B cell (primary cell): ENCODE measurements at regions not wholly inside any gene's neighbourhood (a gene's known extent, or its start where the extent isn't known, plus 50 kb on each side); places are given as distances from the start of the nearest gene placed in this dataset.

Experiments used
- ATAC-seq: fragments of 200-7000 bp; cut with Tn5 transposase; one replicate; pipeline ENCODE4 v1.10.0; 2021; ENCODE audit warnings: low read depth, mild to moderate bottlenecking, moderate number of reproducible peaks, moderate library complexity
- CTCF ChIA-PET: fragments of 350-600 bp; sonication (Branson Sonifier 250); formaldehyde crosslinking; loops from one replicate; lab custom pipeline; 2021; ENCODE audit warnings: antibody characterized with exemption, inconsistent platforms; lab: Charles Lee
- POLR2A ChIA-PET: fragments of 350-600 bp; sonication (Branson Sonifier 250); formaldehyde crosslinking; loops from one replicate; lab custom pipeline; 2021; ENCODE audit warnings: antibody characterized with exemption; lab: Charles Lee
- DNase-seq: peaks from one replicate; pipeline ENCODE4 v3.0.0; 2013
- H2AFZ ChIP-seq: 2 replicates; pipeline ENCODE4 v1.6.1; 2012; ENCODE audit warnings: mild to moderate bottlenecking, low read depth, low read length; ENCODE audit not compliant: insufficient read depth, poor library complexity, severe bottlenecking
- H3K27ac ChIP-seq, 2 donors: 1 replicate in 1 of 2; 2 replicates in 1 of 2; pipeline ENCODE4 v1.5.1; 2012 to 2013; ENCODE audit warnings: low read length in 2 of 2, mild to moderate bottlenecking in 2 of 2, moderate library complexity in 1 of 2
- H3K27me3 ChIP-seq, 4 experiments: fragments of 200-600 bp in 1 of 4; sonication (generic) in 1 of 4; replicated peaks in 1 of 4; 1 replicate in 2 of 4; 2 replicates in 2 of 4; pipeline versions ENCODE4 v1.6.1 to v1.7.0; 2013 to 2016; ENCODE audit warnings: low read length in 3 of 4, mild to moderate bottlenecking in 2 of 4, mixed read lengths in 1 of 4, moderate library complexity in 1 of 4; ENCODE audit not compliant: insufficient read depth in 4 of 4, control insufficient read depth in 3 of 4; ENCODE audit errors: control extremely low read depth in 1 of 4
- H3K36me3 ChIP-seq, 2 experiments: replicated peaks in 1 of 2; 1 replicate in 1 of 2; 2 replicates in 1 of 2; pipeline versions ENCODE4 v1.6.1 to v1.7.1; 2013; ENCODE audit warnings: low read length in 1 of 2; ENCODE audit not compliant: insufficient read depth in 2 of 2, control insufficient read depth in 1 of 2; ENCODE audit errors: control extremely low read depth in 1 of 2, extremely low read depth in 1 of 2
- H3K4me1 ChIP-seq, 2 donors: fragments of 200-600 bp in 1 of 2; sonication (generic) in 1 of 2; 1 replicate in 1 of 2; 2 replicates in 1 of 2; pipeline versions ENCODE4 v1.5.1 to v1.6.1; 2013 to 2017; ENCODE audit warnings: low read length in 2 of 2; ENCODE audit not compliant: control insufficient read depth in 2 of 2, insufficient read depth in 2 of 2
- H3K4me2 ChIP-seq: replicated peaks from 2 replicates; pipeline ENCODE3; 2012; ENCODE audit warnings: mild to moderate bottlenecking, low read depth, low read length; ENCODE audit not compliant: poor library complexity, severe bottlenecking
- H3K4me3 ChIP-seq, 5 experiments: fragments of 200-600 bp in 1 of 5; sonication (generic) in 1 of 5; 1 replicate in 3 of 5; 2 replicates in 2 of 5; pipeline versions ENCODE4 v1.5.1 to v1.7.0; 2011 to 2016; ENCODE audit warnings: low read length in 4 of 5, mild to moderate bottlenecking in 4 of 5, low read depth in 2 of 5, control low read depth in 1 of 5, moderate library complexity in 1 of 5; ENCODE audit not compliant: insufficient read depth in 1 of 5; ENCODE audit errors: control extremely low read depth in 1 of 5, extremely low read depth in 1 of 5
- H3K79me2 ChIP-seq: fragments of 200-600 bp; sonication (generic); one replicate; pipeline ENCODE4 v1.6.0; 2016; ENCODE audit warnings: low read length; ENCODE audit not compliant: control insufficient read depth, insufficient read depth
- H3K9ac ChIP-seq: fragments of 200-600 bp; sonication (generic); 2 replicates; pipeline ENCODE4 v1.6.1; 2017; ENCODE audit warnings: mild to moderate bottlenecking, low read length, moderate library complexity
- H3K9me3 ChIP-seq, 3 donors: one replicate each; pipeline versions ENCODE4 v1.6.1 to v1.7.1; 2013; ENCODE audit warnings: low read length in 2 of 3; ENCODE audit not compliant: control insufficient read depth in 2 of 3, insufficient read depth in 1 of 3; ENCODE audit errors: control extremely low read depth in 1 of 3
- H4K20me1 ChIP-seq: 2 replicates; pipeline ENCODE4 v1.6.0; 2012; ENCODE audit warnings: mild to moderate bottlenecking, low read length; ENCODE audit not compliant: insufficient read depth, control insufficient read depth, poor library complexity, severe bottlenecking
- H3K27ac Mint-ChIP-seq: one replicate; pipeline ENCODE4 v1.8.0; 2021; ENCODE audit warnings: mixed read lengths
- H3K27me3 Mint-ChIP-seq: one replicate; pipeline ENCODE4 v1.8.0; 2021; ENCODE audit warnings: mixed read lengths
- H3K4me1 Mint-ChIP-seq: one replicate; pipeline ENCODE4 v1.8.0; 2021; ENCODE audit warnings: mixed read lengths
- H3K4me3 Mint-ChIP-seq: one replicate; pipeline ENCODE4 v1.8.0; 2021; ENCODE audit warnings: mixed read lengths
- H3K9me3 Mint-ChIP-seq: one replicate; pipeline ENCODE4 v1.8.0; 2022; ENCODE audit warnings: mixed read lengths; ENCODE audit not compliant: insufficient read depth
- EZH2 ChIP-seq: IDR thresholded peaks from 2 replicates; pipeline ENCODE4 v1.6.1; 2012; ENCODE audit warnings: borderline replicate concordance, low read depth, mild to moderate bottlenecking, moderate library complexity, low read length; ENCODE audit not compliant: insufficient read depth, poor library complexity, severe bottlenecking
- whole genome bisulfite sequencing: methylation state at CpG from one replicate; pipeline ENCODE4 v1.1.5; 2013; ENCODE audit warnings: missing lambda C conversion rate; ENCODE audit not compliant: insufficient coverage; 5-methylcytosine and 5-hydroxymethylcytosine counted together
- intact Hi-C: fragments of 100-400 bp; cut with micrococcal nuclease; formaldehyde crosslinking; loops from one replicate; pipeline ENCODE4 v1.10.0; 2022
- TF ChIP-seq, protein P1 (sequence below): fragments of 200-600 bp; IDR thresholded peaks from one replicate; pipeline ENCODE4 v1.8.0; 2022; ENCODE audit warnings: antibody characterized with exemption, mild to moderate bottlenecking

GRCh38 chr5:116668390-116668789 is 93.8 kb upstream of the SEMA6A start:
- intact Hi-C loops = no loop called here
- CTCF ChIA-PET = no interaction called here
- H3K9me3 ChIP-seq = no peaks in the 10 kb centered on the region

DNA sequence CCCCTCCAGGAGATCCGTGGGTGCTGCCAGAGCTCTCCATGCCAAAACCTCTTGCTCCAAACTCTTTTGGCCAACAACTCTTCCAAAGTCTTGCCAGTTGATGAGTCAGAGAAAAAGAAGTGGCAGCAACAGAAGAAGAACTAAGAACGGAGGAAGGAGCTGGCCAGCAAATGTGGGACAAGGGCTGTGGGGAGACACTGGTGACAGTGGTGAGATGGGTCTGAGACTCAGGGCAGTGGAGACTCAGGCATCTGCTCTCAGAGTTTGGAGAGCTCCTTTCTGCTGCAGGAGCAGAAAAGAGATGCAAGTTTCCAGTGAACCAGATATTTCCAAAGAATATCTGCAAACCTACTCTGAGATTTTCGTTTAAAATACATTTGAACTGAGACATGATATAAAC is 92.3 kb upstream of the SEMA6A start:
- H3K4me1 Mint-ChIP-seq = peaks cover 2% of the 10 kb centered on the region
- peaks cover 3% of the 10 kb centered on the region for H3K9me3 Mint-ChIP-seq
- ATAC-seq = no peak
- Histone ChIP-seq H3K9me3 (peaks cover 0 to 4% (median 4%) of the 10 kb centered on the region in 3 donors), H3K36me3 (no peaks in the 10 kb centered on the region), H3K79me2 (no peaks in the 10 kb centered on the region), H3K4me3 (no peak overlapping the region), H2AFZ (no peak overlapping the region), H3K4me2 (no peak overlapping the region), H3K27me3 (no peaks in the 10 kb centered on the region), H3K27ac (no peak overlapping the region), H3K4me1 (no peaks in the 10 kb centered on the region), H3K9ac (no peak overlapping the region), H4K20me1 (no peaks in the 10 kb centered on the region)
- no peak overlapping the region for H3K4me3 Mint-ChIP-seq
- ChIA-PET CTCF (no interaction called here), POLR2A (no interaction called here)
- DNase-seq = no peak
- 91% methylated on average over 1 of the region's 3 CpGs for WGBS
- H3K27ac Mint-ChIP-seq = no peak overlapping the region
- peaks cover 5% of the 10 kb centered on the region for H3K27me3 Mint-ChIP-seq
- intact Hi-C loops = no loop called here
- TF ChIP-seq, protein P1, sequence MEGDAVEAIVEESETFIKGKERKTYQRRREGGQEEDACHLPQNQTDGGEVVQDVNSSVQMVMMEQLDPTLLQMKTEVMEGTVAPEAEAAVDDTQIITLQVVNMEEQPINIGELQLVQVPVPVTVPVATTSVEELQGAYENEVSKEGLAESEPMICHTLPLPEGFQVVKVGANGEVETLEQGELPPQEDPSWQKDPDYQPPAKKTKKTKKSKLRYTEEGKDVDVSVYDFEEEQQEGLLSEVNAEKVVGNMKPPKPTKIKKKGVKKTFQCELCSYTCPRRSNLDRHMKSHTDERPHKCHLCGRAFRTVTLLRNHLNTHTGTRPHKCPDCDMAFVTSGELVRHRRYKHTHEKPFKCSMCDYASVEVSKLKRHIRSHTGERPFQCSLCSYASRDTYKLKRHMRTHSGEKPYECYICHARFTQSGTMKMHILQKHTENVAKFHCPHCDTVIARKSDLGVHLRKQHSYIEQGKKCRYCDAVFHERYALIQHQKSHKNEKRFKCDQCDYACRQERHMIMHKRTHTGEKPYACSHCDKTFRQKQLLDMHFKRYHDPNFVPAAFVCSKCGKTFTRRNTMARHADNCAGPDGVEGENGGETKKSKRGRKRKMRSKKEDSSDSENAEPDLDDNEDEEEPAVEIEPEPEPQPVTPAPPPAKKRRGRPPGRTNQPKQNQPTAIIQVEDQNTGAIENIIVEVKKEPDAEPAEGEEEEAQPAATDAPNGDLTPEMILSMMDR = no peak
- no peak for TF ChIP-seq EZH2

More at GRCh38 chr5:116668390-116668789, 93.8 kb upstream of the SEMA6A start:
- POLR2A ChIA-PET = no interaction called here
- peaks cover 3% of the 10 kb centered on the region for H3K9me3 Mint-ChIP-seq
- H2AFZ ChIP-seq = no peak overlapping the region
- no peak overlapping the region for H3K27ac ChIP-seq
- no peak overlapping the region for H3K27ac Mint-ChIP-seq
- H3K27me3 ChIP-seq = no peaks in the 10 kb centered on the region
- H3K9ac ChIP-seq = no peak overlapping the region
- no CpG with 5 or more reads among the region's 1 CpG for WGBS
- H3K27me3 Mint-ChIP-seq = peaks cover 5% of the 10 kb centered on the region
- TF ChIP-seq, protein P1 = no peak
- no peak for TF ChIP-seq EZH2
- ATAC-seq (no peak), DNase-seq (no peak)
- H3K79me2 ChIP-seq = no peaks in the 10 kb centered on the region
- H3K4me3 Mint-ChIP-seq = no peak overlapping the region
- H3K36me3 ChIP-seq = no peaks in the 10 kb centered on the region
- no peaks in the 10 kb centered on the region for H4K20me1 ChIP-seq
- H3K4me1 Mint-ChIP-seq = peaks cover 2% of the 10 kb centered on the region
- H3K4me1 ChIP-seq = no peaks in the 10 kb centered on the region
- H3K4me3 ChIP-seq = no peak overlapping the region
- no peak overlapping the region for H3K4me2 ChIP-seq
